Chondrocyte (in vitro differentiated cells): ENCODE measurements at regions not wholly inside any gene's neighbourhood (a gene's known extent, or its start where the extent isn't known, plus 50 kb on each side); places are given as distances from the start of the nearest gene placed in this dataset.
A peak's percentile ranks its signal among the peaks of the same experiment; 100 is the strongest.

Experiments
- DNase-seq: peaks from one replicate; pipeline ENCODE4 v3.0.0; 2021; ENCODE audit warnings: mixed read lengths, low spot score
- H3K27ac Mint-ChIP-seq: one replicate; pipeline ENCODE4 v1.8.0; 2021; ENCODE audit warnings: mild to moderate bottlenecking, moderate library complexity, mixed read lengths; ENCODE audit not compliant: unreplicated experiment
- H3K27me3 Mint-ChIP-seq: 2 replicates; pipeline ENCODE4 v1.8.0; 2021; ENCODE audit warnings: low read depth, mixed read lengths
- H3K36me3 Mint-ChIP-seq: 2 replicates; pipeline ENCODE4 v1.8.0; 2021; ENCODE audit warnings: low read depth, mixed read lengths
- H3K4me1 Mint-ChIP-seq: 2 replicates; pipeline ENCODE4 v1.8.0; 2021; ENCODE audit warnings: low read depth, mild to moderate bottlenecking, mixed read lengths
- H3K4me3 Mint-ChIP-seq: one replicate; pipeline ENCODE4 v1.8.0; 2021; ENCODE audit warnings: mild to moderate bottlenecking, moderate library complexity, mixed read lengths; ENCODE audit not compliant: unreplicated experiment
- H3K9me3 Mint-ChIP-seq: 2 replicates; pipeline ENCODE4 v1.8.0; 2021; ENCODE audit warnings: low read depth, mixed read lengths
- CTCF ChIP-seq: fragments of 200-600 bp; sonication (generic); IDR thresholded peaks from 2 replicates; pipeline ENCODE4 v1.5.0; 2021; ENCODE audit warnings: antibody characterized with exemption, mild to moderate bottlenecking, moderate library complexity

- peaks cover 15% of the 10 kb centered on the region for H3K9me3 Mint-ChIP-seq
- H3K4me1 Mint-ChIP-seq: peaks cover 4% of the 10 kb centered on the region
- peaks cover 4% of the 10 kb centered on the region for H3K36me3 Mint-ChIP-seq
- H3K27me3 Mint-ChIP-seq: no peaks in the 10 kb centered on the region
- no peak for TF ChIP-seq CTCF
- H3K4me3 Mint-ChIP-seq: no peak overlapping the region
- no peak for DNase-seq
- no peak overlapping the region for H3K27ac Mint-ChIP-seq
These were observed 440.4 kb upstream of the ZFP42 start for GRCh38 chr4:187555174-187555573.

DNA sequence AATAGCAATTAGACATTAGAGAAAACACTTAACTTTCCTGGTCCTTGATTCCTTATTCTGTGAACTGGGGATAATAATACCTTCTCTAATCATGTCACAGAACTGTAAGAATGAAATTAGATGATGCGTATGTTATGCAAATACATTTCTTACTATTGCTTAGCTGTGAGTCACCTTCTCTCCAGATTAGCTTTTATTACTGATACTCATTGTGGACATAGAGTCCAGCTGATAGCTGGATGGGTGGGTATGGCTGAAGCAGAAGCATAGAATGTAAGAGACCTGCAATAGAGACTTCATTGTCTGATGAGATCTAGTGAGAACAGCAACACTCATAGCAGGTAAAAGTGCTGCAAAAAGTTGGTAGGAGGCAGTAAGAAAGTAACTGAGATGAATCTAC, 437.2 kb upstream of the ZFP42 start:
- no peak for DNase-seq
- TF ChIP-seq CTCF: no peak
- peaks cover 11% of the 10 kb centered on the region for H3K9me3 Mint-ChIP-seq
- H3K27ac Mint-ChIP-seq: no peak overlapping the region
- H3K4me3 Mint-ChIP-seq: no peak overlapping the region
- H3K36me3 Mint-ChIP-seq: peaks cover 4% of the 10 kb centered on the region
- no peaks in the 10 kb centered on the region for H3K4me1 Mint-ChIP-seq
- H3K27me3 Mint-ChIP-seq: no peaks in the 10 kb centered on the region

DNA sequence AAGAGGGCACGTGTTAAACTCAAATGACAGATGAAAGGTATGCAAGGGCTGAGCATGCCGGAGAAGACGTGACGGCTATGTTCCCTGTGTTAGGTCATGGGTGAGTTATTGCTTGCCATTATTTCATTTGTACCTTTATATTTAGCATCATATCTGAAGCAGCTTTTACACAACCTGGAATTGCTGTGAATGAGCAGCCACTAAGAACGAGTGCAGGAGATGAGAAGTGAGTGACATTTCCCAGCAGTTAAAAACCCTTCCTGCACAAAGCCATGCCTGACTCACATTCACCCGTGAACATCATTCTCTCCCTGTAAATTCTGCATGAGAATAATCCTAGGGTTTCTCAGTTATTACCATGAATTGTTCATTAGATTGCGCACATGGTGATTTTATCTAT, 433.2 kb upstream of the ZFP42 start:
- Mint-ChIP-seq H3K4me1 (peaks cover 3% of the 10 kb centered on the region), H3K4me3 (no peak overlapping the region), H3K36me3 (peaks cover 1% of the 10 kb centered on the region), H3K27ac (no peak overlapping the region), H3K27me3 (no peaks in the 10 kb centered on the region), H3K9me3 (peaks cover 6% of the 10 kb centered on the region)
- TF ChIP-seq CTCF: no peak
- no peak for DNase-seq

DNA sequence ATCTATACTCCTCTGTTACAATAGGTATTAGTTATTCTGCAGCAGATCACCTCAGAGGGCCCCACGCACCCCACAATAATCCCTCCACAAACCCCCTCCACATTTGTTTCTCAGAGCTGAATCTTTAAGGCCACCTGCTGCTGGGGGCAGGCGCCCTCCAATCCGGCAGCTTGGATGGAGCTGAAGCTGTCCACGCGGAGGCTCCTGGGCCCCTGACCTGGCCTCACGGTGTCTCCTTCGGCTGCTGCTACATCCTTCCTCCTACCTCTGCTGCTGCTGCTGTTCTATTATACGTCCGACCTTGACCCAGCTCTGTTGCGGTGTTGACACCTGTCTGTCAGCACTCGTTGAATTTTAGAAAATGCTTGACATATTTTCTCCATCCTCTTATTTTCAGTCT, 430.2 kb upstream of the ZFP42 start:
- Mint-ChIP-seq H3K9me3 (peaks cover 4% of the 10 kb centered on the region), H3K4me1 (peaks cover 11% of the 10 kb centered on the region), H3K36me3 (peaks cover 3% of the 10 kb centered on the region), H3K27me3 (no peaks in the 10 kb centered on the region), H3K27ac (no peak overlapping the region), H3K4me3 (no peak overlapping the region)
- DNase-seq: no peak
- TF ChIP-seq CTCF: no peak

GRCh38 chr4:187569871-187570270, 425.7 kb upstream of the ZFP42 start:
- H3K4me1 Mint-ChIP-seq: peaks cover 15% of the 10 kb centered on the region
- TF ChIP-seq CTCF: no peak
- DNase-seq: no peak
- H3K4me3 Mint-ChIP-seq: no peak overlapping the region
- H3K36me3 Mint-ChIP-seq: peaks cover 7% of the 10 kb centered on the region
- H3K27me3 Mint-ChIP-seq: no peaks in the 10 kb centered on the region
- peak overlapping the region; percentile 24 for H3K27ac Mint-ChIP-seq
- H3K9me3 Mint-ChIP-seq: peaks cover 3% of the 10 kb centered on the region
